HG03342 (cell line): ENCODE measurements at regions not wholly inside any gene's neighbourhood (a gene's known extent, or its start where the extent isn't known, plus 50 kb on each side); places are given as distances from the start of the nearest gene placed in this dataset.
"Not testable (repeated sequence)": the region's sequence is repeated elsewhere in the genome, so short reads cannot be mapped to it uniquely, and the experiment has no call there.

Experiments used
- ATAC-seq: cut with Tn5 transposase; IDR thresholded peaks from one replicate; pipeline ENCODE4 v1.9.1; 2021; ENCODE audit warnings: mild to moderate bottlenecking, moderate library complexity; ENCODE audit not compliant: unreplicated experiment

DNA sequence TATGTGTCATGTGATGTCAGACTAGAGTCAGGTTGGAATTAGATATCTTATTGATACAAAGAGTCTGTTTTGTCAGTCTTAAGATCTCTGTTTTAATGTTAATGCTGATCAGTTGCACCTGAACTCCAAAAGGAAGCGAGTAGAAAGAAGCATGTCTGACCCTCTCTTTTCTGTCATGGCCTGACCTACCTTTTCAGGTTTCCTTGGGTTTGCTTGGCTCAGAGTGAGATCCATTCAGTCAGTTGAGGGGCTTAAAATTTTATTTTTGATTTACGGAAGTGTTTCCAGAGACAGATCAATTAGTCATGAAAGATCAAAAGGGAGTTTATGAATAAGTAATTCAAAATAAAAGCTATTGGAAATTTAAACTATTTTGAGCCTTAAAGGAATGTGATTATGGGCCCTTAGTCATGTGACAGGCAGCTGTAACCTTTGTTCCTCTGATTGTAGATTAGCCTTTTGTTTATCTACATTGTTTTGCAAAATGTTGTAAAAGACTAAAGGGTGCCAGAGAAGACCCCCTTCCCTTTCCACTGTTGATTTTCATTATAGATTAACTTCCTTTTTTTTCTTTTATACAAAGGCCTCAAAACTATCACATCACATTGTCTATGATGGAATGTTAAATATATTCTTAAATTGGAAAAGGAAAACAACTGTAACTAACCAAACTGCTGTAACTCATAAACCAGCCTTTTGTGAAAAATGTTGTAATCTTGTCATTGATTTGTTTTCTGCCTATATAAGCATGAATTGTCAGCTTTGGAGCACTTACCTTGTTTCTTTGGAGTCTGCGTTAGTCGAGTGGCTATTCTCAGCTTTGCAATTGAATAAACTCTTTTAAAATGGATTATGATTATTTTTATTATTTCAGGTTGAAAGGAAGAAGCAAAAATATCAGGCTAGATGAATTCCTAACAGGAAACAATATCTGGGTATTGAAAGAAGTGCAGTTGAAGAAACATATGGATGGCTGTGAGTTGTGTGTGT is 195.5 kb upstream of the MBL2 start:
- ATAC-seq, result no peak

DNA sequence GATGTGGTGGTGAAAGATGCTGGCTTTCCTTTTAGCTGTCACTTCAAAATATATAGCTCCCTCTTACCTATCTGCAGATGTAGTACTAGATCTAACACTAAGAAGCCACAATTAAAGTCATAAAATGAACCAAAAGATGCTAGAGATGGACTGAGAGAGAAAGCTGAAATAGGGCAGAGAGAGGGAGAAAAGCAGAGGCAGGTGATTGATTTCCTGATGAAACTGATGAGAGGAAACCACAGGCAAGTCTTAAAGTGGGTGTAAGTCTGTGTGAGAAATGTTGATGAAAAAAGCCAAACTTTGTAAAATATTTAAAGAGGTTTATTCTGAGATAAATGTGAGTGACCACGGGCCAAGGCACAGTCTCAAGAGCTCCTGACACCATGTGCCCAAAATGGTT is 194.3 kb upstream of the MBL2 start:
- no peak for ATAC-seq

DNA sequence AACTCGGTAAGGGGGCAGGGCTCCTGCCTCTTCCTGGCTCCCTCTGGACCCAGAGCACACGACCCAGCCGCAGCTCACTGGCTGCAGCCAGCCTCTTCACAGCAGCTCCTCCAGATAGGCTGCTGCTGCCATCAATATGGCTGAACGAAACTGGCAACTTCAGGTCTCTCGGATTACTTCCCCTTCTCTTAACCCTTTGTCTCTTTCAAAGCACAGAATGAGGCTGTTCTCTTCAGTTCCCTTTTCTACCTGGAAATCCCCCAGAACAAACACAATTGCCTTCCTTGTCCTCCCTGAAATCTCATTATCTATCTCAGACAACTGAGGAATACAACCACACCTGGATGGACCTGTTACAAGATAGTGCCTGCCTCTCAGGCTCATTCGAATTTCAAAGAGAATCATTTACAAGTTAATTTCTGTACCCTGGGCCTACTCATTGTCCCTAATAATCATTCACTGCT is 193.4 kb upstream of the MBL2 start:
- ATAC-seq, result peak; percentile 98

DNA sequence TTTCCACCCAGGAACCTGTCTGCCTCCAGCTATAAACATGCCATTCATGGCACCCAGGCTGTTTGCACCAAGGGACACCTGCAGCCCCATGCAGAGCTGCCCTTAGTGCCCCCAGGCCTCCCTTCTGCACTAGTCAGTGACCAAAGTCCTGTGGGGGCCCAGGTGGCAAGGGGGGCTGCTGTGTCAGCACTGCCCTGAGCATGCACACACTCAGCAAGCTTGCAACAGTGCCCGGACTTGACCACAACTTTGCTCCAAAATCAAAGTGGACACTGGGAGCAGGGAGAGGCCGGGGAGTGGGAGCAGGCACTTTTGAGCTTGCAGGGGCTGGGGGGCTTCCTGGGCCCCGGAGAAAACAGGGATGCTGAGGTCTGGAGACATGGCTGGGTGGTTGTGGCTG is 192.9 kb upstream of the MBL2 start:
- no peak for ATAC-seq

DNA sequence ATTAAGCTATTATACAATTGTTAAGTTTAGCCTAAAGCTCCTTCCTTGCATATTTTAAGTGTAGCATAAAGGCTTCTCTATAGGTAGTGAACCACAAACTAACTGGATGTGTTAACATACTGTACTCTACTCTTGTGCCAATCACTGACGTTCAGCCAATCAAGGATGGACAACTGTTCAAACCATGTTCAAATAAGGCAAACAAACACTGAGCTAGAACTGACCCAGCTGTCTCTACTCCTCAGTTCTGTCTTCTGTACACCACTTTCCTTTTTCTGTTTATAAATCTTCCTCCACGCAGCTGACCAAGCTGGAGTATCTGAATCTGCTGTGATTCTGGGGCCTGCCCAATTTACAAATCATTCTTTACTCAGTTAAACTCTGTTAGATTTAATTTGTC is 188.7 kb upstream of the MBL2 start:
- no peak for ATAC-seq

DNA sequence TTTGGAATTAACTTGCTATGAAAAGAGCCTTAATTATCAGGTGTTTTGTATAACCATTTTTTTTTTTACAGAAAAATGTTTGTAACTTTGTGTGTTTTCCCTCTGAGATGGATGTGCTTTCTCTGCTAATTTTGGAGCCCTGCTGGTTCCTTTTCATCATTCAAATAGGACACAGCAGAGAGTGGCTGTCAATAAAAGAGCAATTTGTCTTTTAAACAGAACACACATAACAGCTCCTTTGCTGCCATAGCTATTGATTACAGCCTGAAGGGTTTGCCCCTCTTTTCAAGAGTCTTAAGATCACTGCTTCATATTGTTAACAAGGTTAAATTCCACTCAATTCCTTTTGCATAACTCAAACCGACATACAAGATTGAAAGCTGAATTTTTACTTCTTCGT is 187.2 kb upstream of the MBL2 start:
- ATAC-seq, result no peak

DNA sequence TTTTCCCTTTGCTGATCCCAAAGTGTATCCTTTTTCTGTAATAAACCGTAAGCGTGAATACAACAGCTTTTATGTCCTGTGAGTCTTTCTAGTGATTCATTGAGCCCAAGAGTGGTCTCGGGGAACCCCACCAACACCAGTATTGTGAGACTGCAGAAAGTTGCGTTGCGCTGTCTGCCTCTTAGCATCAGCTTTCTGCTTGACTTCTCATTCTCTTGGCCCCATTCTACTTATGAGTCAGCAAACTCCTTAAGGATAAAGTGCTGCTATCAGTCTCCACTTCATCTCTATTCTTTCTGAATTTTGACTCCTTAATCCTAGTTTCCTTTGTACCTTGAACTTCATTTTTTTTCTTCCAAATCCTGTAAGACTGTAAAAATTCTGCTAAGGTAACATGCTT is 184.3 kb upstream of the MBL2 start:
- ATAC-seq, result no peak

DNA sequence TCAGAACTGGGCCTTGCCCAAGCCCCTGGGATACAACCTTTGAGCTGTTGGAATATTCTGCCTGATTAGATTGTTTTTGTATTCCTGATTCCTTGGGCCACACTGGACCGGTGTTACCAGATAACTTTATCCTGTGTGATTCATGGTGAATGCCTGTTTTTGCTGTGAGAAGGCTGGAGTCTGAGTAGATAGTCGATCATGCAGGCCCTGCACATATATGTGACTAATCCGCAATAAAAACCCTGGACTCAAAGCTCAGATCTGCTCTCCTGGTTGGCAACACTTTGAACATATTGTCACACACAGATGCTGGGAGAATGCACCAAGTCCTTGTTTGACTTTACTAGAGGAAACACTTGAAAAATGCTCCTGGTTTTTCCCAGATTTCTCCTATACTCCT is 183.9 kb upstream of the MBL2 start:
- no peak for ATAC-seq

DNA sequence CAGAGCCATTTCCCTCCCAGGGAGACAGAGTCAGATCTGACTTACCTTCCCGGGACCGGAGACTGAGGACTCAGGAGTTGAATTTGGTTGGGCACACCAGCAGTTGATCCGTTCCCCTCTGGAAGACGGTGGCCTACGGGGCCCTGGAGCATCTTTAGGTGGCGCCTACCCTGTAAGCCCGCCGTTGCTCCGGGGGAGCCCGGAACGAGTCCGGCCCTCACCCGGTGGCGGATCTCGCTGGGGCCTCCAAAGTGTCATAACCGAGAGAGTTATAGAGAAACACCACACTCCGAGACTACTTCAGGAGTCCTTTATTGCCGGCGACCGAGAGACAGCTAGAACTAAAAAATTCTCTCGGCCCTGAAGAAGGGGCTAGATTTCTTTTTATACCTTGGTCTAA is 182.8 kb upstream of the MBL2 start:
- ATAC-seq, result no peak

DNA sequence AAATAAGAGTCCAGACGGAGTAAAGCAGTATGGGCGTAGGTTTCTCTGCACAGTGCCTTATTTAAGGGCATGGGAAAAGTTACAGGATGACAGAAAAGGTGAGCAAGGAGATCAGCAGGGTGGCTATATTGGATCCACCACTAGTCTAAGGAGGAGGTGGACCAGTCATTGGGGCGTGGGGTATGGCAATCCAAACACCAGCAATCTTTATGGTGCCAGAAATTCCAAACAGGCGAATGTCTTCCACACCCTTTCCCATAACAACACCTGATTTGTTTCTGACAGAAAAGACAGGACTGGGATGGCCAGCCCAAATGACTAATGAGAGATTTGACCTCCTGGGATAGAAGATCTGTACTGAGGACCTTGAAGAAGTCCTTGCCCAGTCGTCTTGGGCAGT is 181.8 kb upstream of the MBL2 start:
- ATAC-seq, result no peak

DNA sequence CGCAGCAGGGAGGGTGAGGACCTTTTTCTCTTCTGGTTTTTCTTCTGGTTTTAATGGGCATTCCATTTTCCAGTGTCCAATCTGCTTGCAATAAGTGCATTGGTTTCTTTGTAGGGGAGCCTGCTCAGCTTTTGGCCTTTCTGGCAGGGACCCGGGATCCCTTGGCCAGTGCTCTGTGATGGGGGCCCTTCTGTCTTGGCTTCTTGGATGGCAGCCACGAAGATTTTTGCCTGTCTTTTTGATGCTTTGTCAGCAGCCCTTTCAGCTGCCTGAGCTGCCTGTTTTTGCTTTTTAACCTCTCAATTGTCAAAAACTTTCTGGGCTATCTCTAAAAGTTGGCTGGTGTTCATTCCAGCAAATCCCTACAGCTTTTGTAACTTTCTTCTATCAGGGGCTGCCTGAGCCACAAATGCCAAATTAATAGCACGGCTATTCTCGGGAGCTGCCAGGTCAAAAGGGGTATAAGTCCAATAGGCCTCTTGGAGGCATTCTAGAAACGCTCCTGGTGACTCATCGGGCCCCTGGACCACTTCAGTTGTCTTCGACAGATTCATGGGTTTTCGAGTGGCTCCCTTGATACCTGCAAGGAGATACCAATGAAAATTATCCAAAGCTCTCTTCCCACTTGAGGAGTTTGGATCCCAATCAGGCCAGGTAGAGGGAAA is 179.9 kb upstream of the MBL2 start:
- no peak for ATAC-seq

DNA sequence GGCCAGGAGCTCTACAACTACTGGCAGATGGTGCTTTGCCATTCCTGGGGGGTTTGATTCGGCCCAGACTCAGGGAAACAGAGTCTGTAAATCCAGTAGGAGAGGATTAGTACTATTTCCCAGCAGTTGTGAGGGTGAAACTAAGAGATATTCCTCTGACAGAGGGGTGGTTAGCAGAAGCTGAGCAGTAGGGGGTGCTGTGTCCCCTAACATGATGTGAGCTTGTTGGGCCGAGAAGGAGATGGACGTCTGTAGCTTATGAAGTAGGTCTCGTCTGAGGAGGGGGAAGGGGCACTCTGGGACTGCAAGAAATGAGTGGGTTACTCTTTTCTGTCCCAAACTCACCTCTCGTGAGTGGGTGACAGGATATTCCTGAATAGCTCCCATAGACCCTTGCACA is 179.2 kb upstream of the MBL2 start:
- ATAC-seq, result peak; percentile 99

DNA sequence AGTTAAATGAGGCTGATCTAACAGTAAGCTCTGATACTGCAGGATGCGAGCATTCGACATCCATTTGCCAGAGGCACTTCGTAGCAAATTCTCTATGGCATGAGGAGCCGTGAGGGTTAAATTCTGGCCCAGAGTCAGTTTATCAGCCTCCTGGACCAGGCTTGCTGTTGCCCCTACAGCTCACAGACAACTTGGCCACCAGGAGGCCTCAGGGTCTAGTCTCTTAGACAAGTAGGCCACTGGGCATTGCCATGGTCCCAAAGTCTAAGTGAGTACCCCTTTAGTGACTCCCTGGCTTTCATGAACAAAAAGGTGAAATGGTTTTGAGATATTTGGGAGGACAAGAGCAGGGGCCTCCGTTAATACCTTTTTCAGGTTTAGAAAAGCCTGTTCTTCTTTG is 178.0 kb upstream of the MBL2 start:
- no peak for ATAC-seq

DNA sequence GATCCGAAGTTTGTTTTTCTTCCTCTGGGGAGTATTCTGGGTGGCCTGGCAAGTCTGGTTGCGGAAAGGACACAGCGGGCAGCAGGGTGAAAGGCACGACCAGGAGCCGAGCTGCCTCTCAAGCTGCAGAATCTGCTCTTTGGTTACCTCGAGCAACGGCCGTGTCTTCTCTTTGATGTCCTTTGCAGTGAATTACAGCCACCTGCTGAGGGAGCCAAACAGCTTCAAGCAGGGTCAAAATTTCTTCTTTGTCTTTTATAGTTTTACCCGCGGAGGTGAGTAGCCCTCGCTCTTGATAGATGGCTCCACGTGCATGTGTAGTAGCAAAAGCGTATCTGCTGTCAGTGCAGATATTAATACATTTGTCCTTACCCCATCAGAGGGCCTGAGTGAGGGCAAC is 177.3 kb upstream of the MBL2 start:
- ATAC-seq, result no peak

DNA sequence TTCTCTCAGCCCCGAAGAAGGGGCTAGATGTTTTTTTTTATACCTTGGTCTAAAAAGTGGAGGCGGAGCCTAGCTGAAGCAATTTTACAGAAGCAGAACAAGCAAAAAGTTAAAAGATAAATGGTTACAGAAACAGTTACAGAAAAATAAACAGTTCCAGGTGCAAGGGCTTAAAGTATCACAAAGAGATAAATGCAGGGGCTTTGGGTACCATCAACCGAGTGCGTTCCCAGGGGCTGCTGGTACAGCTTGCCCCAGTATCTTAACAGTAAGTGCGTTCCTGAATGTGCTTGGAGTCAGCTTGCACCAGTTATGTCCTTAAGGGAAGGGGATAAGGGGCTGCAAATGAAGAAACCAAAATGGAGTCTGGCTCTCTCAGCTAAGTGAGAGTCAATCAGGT is 173.9 kb upstream of the MBL2 start:
- no peak for ATAC-seq

DNA sequence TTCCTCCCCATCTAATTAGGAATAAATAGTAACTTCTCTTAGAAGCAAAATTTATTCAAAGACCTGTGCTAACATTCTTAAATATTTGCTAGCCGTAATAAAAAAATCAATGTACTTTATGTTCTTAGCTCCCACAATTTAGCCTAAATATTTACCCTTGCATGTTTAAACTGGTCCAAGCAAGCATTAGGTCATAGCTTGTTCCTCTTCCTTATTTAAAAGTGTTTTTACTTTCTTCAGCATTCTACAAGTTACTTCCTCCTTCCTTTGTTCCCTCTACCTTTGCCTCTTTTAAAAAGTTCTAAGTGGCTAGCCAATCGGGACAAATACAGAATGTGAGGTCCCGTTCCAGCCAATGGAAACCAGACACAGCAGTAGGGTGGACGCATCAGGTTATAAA is 172.9 kb upstream of the MBL2 start:
- ATAC-seq, result not testable (repeated sequence)

DNA sequence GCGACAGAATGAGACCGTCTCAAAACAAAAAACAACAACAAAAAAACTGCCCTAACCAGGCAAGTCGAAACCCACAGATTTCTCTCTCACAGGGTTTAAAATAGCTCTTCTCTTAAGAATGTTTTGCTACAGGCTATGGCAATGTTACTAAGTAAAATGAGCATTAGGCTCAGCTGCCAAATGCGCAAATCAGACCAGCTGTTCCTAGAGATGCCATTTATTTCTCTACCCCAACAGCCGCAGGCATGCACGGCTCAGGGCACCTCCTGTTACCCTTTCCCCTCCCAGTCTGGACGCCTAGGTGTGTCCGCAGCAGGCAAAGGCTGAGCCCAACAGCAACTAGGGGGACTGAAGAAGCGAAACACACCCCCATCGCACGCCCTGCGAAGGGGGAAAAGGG is 168.3 kb upstream of the MBL2 start:
- no peak for ATAC-seq

DNA sequence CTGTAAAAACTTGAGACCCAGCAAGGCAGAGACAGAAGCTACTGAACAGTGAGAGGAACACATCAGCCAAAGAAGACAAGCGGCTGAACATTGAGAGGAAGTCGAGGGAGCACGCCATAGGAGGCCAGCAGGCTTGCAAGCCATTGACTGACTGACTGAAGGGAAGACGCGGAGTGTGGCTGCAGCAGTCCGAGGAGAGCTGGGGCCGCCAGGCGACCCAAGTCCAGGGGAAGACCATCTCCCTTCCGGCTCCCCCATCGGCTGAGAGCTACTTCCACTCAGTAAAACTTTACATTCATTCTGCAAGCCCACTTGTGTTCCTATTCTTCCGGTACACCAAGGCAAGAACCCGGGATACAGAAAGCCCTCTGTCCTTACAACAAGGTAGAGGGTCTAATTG is 167.3 kb upstream of the MBL2 start:
- ATAC-seq, result no peak

DNA sequence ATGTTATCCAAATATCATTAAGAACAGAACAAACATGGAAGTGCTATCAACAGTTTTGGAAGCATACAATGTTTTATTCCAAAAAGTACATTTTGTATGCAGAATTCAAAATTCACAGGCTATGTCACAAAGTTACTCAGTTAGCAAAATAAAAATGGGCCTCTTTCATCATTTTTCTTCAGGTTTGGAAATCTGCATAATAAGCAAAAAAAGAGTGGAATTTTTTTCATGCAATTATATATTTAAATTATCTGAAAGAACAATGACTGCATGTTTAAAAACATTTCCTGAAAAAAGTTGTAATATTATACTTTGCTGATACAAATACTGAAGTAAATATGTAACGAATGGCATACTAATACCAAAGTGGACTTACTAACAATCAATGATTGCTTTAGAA is 161.2 kb upstream of the MBL2 start:
- no peak for ATAC-seq

DNA sequence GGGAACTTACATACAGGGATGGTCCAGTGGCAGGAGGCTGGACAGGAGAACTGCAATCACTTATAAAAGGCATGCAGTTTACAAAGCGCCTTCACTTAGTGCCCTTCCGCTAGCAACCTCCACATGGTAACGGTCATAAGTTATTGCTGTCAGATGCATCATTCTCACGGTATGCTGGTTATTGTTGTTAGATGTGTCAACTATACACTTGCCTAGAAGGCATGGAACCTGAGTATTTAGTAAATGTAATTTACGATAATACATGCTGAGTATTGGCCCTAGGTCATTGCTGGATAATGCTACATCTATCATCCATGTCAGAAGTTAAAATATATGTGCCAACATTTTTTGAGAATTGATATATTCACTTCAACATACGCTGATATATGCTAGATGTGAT is 155.1 kb upstream of the MBL2 start:
- ATAC-seq, result no peak

DNA sequence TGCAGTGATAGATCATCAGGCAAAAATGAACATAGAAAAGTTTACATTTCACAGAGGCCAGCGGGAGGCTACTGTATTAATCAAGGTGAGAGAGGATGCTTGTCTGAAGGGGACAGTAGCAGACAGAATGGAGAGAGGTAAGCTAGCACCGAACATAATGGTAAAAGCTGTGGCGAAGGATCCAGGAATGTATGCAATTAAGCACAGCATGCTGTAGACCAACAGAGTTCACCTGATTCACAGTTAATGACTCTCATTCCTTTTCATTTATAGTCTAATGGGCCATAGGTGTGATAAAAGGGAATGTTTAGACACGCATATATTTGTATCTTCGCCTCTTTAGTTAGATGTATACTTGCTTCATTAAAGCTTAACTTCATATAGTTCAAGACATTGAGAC is 150.9 kb upstream of the MBL2 start:
- no peak for ATAC-seq

DNA sequence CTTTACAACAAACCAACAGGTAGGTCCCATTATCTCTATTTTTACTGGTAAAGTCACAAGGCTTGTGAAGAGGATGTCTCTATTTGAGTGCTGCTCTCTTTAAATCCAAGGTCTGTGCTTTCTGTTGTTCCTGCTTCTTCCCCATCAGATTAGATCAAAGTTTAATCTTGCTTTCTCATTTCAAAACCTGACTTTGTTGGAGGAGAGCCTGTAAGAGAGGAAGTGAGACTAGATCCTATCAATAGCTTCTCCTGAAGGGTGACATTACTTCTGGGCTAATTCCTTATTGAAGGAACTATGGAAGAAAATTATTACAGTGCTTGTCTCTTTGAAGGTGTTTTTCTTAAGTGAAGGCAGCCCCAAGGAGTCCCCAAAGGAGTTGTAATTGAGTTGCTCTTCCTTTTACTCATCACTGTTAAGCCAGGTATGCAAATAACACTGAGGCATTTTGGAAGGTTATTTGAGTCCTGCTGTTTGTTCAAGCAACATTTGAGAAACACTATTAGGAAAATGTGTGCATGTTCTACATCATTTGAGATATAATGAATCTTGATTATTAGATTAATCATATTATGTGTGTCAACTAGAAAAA is 146.2 kb upstream of the MBL2 start:
- peak; percentile 87 for ATAC-seq
